Stimulated activated CD4-positive, alpha-beta T cell treated with anti-CD3 and anti-CD28 coated beads, Interleukin-4, amount 100 ng/mL, for 4 hours (primary cell): ENCODE measurements at regions not wholly inside any gene's neighbourhood (a gene's known extent, or its start where the extent isn't known, plus 50 kb on each side); places are given as distances from the start of the nearest gene placed in this dataset.

Experiments
- DNase-seq, 2 experiments: peaks; one replicate each; pipeline ENCODE4 v3.0.0-alpha.2; 2020

GRCh38 chr5:61653807-61654580 is 321.9 kb downstream of the ZSWIM6 start:
- DNase-seq, result no peak

- DNase-seq, result no peak
Measured at GRCh38 chr5:61654876-61655275, 322.8 kb downstream of the ZSWIM6 start.

GRCh38 chr5:61657010-61657409 is 325.0 kb downstream of the ZSWIM6 start:
- no peak for DNase-seq

GRCh38 chr5:61657686-61658085 is 325.6 kb downstream of the ZSWIM6 start:
- DNase-seq, result no peak

GRCh38 chr5:61658592-61659008 is 326.5 kb downstream of the ZSWIM6 start:
- DNase-seq, result peak; percentile 67 to 86

GRCh38 chr5:61659221-61659696 is 327.2 kb downstream of the ZSWIM6 start:
- DNase-seq, result no peak

GRCh38 chr5:61662670-61663069 is 330.6 kb downstream of the ZSWIM6 start:
- no peak for DNase-seq

GRCh38 chr5:61666064-61666621 is 334.1 kb downstream of the ZSWIM6 start:
- DNase-seq, result no peak

GRCh38 chr5:61667525-61668218 is 335.6 kb downstream of the ZSWIM6 start:
- DNase-seq, result no peak

GRCh38 chr5:61669531-61669930 is 337.5 kb downstream of the ZSWIM6 start:
- no peak for DNase-seq

GRCh38 chr5:61670941-61671340 is 338.9 kb downstream of the ZSWIM6 start:
- DNase-seq, result no peak

GRCh38 chr5:61673007-61673735 is 341.1 kb downstream of the ZSWIM6 start:
- DNase-seq, result no peak

- DNase-seq, result no peak
Measured at GRCh38 chr5:61674378-61674777, 342.3 kb downstream of the ZSWIM6 start.

- no peak for DNase-seq
Measured at GRCh38 chr5:61675015-61675692, 343.1 kb downstream of the ZSWIM6 start.

- no peak for DNase-seq
Measured at GRCh38 chr5:61677220-61677619, 345.2 kb downstream of the ZSWIM6 start.

GRCh38 chr5:61678966-61679365 is 346.9 kb downstream of the ZSWIM6 start:
- DNase-seq, result no peak

- no peak for DNase-seq
Measured at GRCh38 chr5:61679562-61679961, 347.5 kb downstream of the ZSWIM6 start.

- no peak for DNase-seq
Measured at GRCh38 chr5:61680247-61680646, 348.2 kb downstream of the ZSWIM6 start.

GRCh38 chr5:61683148-61683547 is 351.1 kb downstream of the ZSWIM6 start:
- no peak for DNase-seq

- DNase-seq, result no peak
Measured at GRCh38 chr5:61683926-61684325, 351.9 kb downstream of the ZSWIM6 start.

GRCh38 chr5:61686491-61687257 is 354.6 kb downstream of the ZSWIM6 start:
- no peak for DNase-seq

GRCh38 chr5:61687371-61687770 is 355.3 kb downstream of the ZSWIM6 start:
- DNase-seq, result no peak
